Endothelial cell (in vitro differentiated cells): ENCODE measurements at regions not wholly inside any gene's neighbourhood (a gene's known extent, or its start where the extent isn't known, plus 50 kb on each side); places are given as distances from the start of the nearest gene placed in this dataset.

Source experiments
- DNase-seq: peaks from one replicate; pipeline ENCODE4 v3.0.0; 2021; ENCODE audit warnings: low spot score
- H3K27ac Mint-ChIP-seq: one replicate; pipeline ENCODE4 v1.8.0; 2021; ENCODE audit warnings: mixed read lengths, inconsistent platforms; ENCODE audit not compliant: unreplicated experiment
- H3K27me3 Mint-ChIP-seq: one replicate; pipeline ENCODE4 v1.8.0; 2021; ENCODE audit warnings: mild to moderate bottlenecking, moderate library complexity, mixed read lengths, inconsistent platforms; ENCODE audit not compliant: unreplicated experiment
- H3K36me3 Mint-ChIP-seq: one replicate; pipeline ENCODE4 v1.8.0; 2021; ENCODE audit warnings: mild to moderate bottlenecking, low read depth, mixed read lengths, inconsistent platforms; ENCODE audit not compliant: unreplicated experiment
- H3K4me1 Mint-ChIP-seq: one replicate; pipeline ENCODE4 v1.8.0; 2021; ENCODE audit warnings: mild to moderate bottlenecking, mixed read lengths, inconsistent platforms; ENCODE audit not compliant: unreplicated experiment
- H3K4me3 Mint-ChIP-seq: one replicate; pipeline ENCODE4 v1.8.0; 2021; ENCODE audit warnings: mild to moderate bottlenecking, mixed read lengths, inconsistent platforms; ENCODE audit not compliant: unreplicated experiment
- H3K9me3 Mint-ChIP-seq: one replicate; pipeline ENCODE4 v1.8.0; 2021; ENCODE audit warnings: mixed read lengths, inconsistent platforms; ENCODE audit not compliant: unreplicated experiment
- TF ChIP-seq, protein P1 (sequence below): fragments of 200-600 bp; sonication (generic); IDR thresholded peaks from one replicate; pipeline ENCODE4 v1.5.0; 2021; ENCODE audit warnings: antibody characterized with exemption; ENCODE audit not compliant: unreplicated experiment

DNA sequence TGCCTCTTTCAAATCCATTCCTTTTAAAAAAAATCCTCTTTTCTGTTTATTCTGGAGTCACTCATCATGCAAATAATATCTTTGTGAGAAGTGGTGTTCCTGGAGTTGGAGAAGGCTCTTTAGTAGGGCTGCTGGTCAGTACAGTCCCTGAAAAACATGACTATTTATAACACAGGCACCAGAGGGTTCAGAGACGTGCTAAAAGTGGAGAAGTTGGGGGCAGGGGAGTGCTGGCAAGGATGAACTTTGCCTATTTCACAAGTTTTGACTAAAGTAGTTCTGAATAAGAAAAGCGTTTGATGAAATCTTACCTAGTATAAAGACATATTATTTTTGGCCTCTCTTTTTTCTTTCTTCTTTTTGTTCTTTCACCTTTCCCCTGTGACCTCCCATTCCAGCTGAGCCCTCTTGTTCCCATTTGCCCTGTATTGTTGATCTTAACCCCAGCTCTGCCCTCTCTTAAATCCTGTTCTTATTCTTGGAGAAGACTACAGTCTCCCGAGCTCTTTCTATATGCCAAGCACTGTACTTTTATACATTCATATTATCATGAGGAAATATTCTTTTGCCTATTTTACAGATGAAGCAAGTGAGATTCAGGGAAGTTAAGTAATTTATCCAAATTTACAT is 129.1 kb downstream of the TM9SF2 start:
- H3K27me3 Mint-ChIP-seq = no peaks in the 10 kb centered on the region
- H3K4me1 Mint-ChIP-seq = no peaks in the 10 kb centered on the region
- TF ChIP-seq, protein P1, sequence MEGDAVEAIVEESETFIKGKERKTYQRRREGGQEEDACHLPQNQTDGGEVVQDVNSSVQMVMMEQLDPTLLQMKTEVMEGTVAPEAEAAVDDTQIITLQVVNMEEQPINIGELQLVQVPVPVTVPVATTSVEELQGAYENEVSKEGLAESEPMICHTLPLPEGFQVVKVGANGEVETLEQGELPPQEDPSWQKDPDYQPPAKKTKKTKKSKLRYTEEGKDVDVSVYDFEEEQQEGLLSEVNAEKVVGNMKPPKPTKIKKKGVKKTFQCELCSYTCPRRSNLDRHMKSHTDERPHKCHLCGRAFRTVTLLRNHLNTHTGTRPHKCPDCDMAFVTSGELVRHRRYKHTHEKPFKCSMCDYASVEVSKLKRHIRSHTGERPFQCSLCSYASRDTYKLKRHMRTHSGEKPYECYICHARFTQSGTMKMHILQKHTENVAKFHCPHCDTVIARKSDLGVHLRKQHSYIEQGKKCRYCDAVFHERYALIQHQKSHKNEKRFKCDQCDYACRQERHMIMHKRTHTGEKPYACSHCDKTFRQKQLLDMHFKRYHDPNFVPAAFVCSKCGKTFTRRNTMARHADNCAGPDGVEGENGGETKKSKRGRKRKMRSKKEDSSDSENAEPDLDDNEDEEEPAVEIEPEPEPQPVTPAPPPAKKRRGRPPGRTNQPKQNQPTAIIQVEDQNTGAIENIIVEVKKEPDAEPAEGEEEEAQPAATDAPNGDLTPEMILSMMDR = no peak
- DNase-seq = no peak
- H3K4me3 Mint-ChIP-seq = no peak overlapping the region
- no peaks in the 10 kb centered on the region for H3K36me3 Mint-ChIP-seq
- H3K9me3 Mint-ChIP-seq = peaks cover 4% of the 10 kb centered on the region
- H3K27ac Mint-ChIP-seq = no peak overlapping the region

DNA sequence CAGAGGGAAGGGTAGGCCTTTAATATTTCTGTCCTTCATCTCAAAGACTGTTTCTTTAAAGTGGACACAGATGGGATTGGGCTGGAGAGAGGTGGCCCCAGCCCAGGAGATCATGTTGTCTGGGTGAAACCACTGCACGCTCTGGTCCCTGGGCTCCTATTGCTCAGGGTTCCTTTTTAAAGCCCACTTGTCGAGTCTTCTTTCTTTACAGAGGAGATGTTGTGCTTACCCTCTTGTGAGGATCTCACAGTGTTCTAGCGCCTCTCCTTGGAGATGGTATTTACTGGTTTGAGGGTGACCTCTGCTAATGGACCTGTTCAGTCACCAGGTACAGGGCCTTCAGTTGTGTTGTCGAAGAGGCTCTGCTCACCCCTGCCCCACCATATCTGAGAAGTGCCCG is 128.4 kb downstream of the TM9SF2 start:
- Mint-ChIP-seq H3K27ac (no peak overlapping the region), H3K4me3 (no peak overlapping the region), H3K27me3 (no peaks in the 10 kb centered on the region), H3K36me3 (no peaks in the 10 kb centered on the region), H3K4me1 (no peaks in the 10 kb centered on the region), H3K9me3 (peaks cover 4% of the 10 kb centered on the region)
- no peak for DNase-seq
- TF ChIP-seq, protein P1 = no peak

DNA sequence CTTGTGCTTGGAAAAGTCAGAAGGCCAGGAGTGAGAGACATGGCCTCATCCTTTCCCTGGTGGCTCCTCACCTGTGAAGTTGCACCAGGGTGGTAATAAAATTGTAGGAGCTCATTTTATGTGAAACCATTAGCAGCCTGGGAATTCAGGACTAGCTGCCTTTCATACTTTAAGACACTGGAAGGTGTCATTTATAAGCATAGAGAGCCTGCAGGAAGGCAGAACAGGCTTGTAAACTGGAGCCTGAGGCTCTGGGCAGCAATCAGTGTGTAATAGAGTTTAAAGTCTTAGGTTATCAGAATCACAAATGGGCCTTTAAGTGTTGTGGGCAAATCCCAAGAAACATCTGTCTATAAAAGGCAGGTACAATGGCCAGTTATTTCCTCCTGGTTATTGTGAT is 127.2 kb downstream of the TM9SF2 start:
- Mint-ChIP-seq H3K4me1 (no peaks in the 10 kb centered on the region), H3K27ac (no peak overlapping the region), H3K27me3 (no peaks in the 10 kb centered on the region), H3K36me3 (no peaks in the 10 kb centered on the region), H3K4me3 (no peak overlapping the region), H3K9me3 (peaks cover 4% of the 10 kb centered on the region)
- DNase-seq = no peak
- TF ChIP-seq, protein P1 = no peak

DNA sequence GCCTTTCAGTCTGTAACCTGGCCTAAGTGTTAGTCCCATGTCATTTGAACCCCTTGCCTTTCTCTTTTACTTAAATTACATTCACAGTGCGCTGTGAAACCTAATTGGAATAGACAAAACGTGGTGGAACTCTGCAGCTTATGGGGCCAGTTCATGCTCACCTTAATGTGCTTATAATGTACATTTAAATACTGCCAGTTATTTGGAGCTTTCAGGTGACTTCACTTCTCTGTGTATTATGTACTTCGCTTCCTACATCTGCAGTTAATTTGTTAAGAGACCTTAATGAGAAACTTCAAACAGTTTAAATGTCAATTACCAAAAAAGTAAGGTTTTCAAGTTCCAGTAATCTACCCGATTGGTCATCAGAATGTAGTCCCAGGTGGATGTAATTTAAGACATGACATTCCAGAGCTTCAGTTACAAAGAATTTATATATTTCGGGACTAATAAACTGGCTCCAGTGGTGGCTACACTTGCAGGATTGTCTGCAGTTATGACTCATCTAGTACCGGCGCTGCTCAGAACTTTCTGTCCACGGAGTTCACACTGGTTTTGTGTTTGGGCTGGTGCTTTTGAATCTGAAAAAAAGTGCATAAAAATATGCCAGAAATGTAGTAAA is 125.3 kb downstream of the TM9SF2 start:
- peaks cover 3% of the 10 kb centered on the region for H3K27me3 Mint-ChIP-seq
- H3K4me1 Mint-ChIP-seq = no peaks in the 10 kb centered on the region
- no peak overlapping the region for H3K27ac Mint-ChIP-seq
- H3K4me3 Mint-ChIP-seq = no peak overlapping the region
- H3K9me3 Mint-ChIP-seq = no peaks in the 10 kb centered on the region
- TF ChIP-seq, protein P1 = no peak
- no peak for DNase-seq
- no peaks in the 10 kb centered on the region for H3K36me3 Mint-ChIP-seq

DNA sequence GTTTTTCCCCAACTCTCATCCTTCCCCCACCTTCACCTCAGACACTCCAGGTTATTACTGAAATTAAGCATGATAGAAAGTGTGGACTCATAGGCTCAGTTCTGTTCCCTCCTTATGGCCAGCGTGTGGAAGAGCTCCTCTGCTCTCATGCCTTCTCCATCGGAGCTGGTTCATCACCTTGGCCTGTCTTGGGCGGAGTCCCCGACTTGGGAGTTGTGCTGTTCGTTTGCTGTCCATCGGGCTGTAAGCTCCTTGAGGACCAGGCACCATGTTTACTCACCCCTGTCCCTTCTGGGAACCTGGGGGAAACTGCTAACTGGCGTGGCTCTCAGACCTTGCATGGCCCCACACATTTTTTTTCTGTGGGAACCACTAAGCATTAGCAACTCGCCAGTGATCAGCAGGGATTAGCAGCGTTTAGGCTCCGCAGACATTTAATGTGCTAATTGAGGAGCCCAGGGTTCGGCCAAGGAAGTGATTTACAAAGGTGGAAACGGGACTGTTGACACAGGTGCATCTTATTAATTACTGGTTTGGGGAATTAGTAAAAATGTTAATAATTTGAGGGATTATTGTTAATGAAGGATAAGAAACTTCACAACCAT is 123.8 kb downstream of the TM9SF2 start:
- H3K9me3 Mint-ChIP-seq = no peaks in the 10 kb centered on the region
- no peaks in the 10 kb centered on the region for H3K36me3 Mint-ChIP-seq
- DNase-seq = no peak
- TF ChIP-seq, protein P1 = no peak
- peaks cover 7% of the 10 kb centered on the region for H3K27me3 Mint-ChIP-seq
- no peak overlapping the region for H3K27ac Mint-ChIP-seq
- H3K4me3 Mint-ChIP-seq = no peak overlapping the region
- H3K4me1 Mint-ChIP-seq = no peaks in the 10 kb centered on the region
